PC-3 (cell line): ENCODE measurements at regions not wholly inside any gene's neighbourhood (a gene's known extent, or its start where the extent isn't known, plus 50 kb on each side); places are given as distances from the start of the nearest gene placed in this dataset.

Experiments
- CTCF ChIP-seq: fragments of 300-600 bp; sonication (generic); conservative IDR thresholded peaks from 2 replicates; pipeline ENCODE4 v1.5.1; 2017; ENCODE audit warnings: antibody characterized with exemption, low read depth, mild to moderate bottlenecking, low read length
- EZH2phosphoT487 ChIP-seq: fragments of 300-600 bp; sonication (generic); IDR thresholded peaks from 2 replicates; pipeline ENCODE4 v1.6.1; 2018; ENCODE audit warnings: mild to moderate bottlenecking, antibody characterized with exemption, low read length, borderline replicate concordance

- TF ChIP-seq CTCF (no peak), EZH2phosphoT487 (no peak)
These were observed 1595.2 kb downstream of the KCNT2 start for GRCh38 chr1:195012995-195013394.
